ENCODE measurements at regions not wholly inside any gene's neighbourhood (a gene's known extent, or its start where the extent isn't known, plus 50 kb on each side); places are given as distances from the start of the nearest gene placed in this dataset.

DNA sequence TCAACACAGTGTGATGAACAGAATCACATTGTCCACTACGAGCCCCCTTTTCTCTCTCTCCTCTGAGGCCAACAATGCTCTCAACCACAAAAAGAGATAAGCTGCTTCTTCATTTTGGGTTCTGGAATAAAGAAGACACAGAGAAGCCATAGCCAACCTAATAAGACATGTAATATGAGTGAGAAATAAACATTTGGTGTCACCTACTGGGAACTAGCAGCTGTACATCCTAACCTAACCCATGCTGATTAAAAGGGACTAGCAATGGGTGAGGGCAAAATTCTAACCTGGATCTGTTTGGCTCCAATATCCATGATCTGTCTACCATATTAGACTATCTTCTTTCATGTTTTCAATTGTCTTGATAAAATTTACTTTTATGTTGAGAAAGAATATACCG, 369.1 kb upstream of the MARCKS start:
- peaks cover 3% of the 10 kb centered on the region for H3K27me3 ChIP-seq
- peak in 1 of 2 donors; percentile 42 for DNase-seq (ENCODE audit: low read depth in 1 of 2, low spot score in 1 of 2)
- H3K36me3 ChIP-seq: no peaks in the 10 kb centered on the region
- TF ChIP-seq, protein P1, sequence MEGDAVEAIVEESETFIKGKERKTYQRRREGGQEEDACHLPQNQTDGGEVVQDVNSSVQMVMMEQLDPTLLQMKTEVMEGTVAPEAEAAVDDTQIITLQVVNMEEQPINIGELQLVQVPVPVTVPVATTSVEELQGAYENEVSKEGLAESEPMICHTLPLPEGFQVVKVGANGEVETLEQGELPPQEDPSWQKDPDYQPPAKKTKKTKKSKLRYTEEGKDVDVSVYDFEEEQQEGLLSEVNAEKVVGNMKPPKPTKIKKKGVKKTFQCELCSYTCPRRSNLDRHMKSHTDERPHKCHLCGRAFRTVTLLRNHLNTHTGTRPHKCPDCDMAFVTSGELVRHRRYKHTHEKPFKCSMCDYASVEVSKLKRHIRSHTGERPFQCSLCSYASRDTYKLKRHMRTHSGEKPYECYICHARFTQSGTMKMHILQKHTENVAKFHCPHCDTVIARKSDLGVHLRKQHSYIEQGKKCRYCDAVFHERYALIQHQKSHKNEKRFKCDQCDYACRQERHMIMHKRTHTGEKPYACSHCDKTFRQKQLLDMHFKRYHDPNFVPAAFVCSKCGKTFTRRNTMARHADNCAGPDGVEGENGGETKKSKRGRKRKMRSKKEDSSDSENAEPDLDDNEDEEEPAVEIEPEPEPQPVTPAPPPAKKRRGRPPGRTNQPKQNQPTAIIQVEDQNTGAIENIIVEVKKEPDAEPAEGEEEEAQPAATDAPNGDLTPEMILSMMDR (IDR thresholded peaks at IDR 0.05; ENCODE audit: low read depth, low read length): no peak
- no peaks in the 10 kb centered on the region for H3K4me1 ChIP-seq (ENCODE audit: low read depth)
- no peak overlapping the region for H3K4me3 ChIP-seq
- no peaks in the 10 kb centered on the region for H3K9me3 ChIP-seq (ENCODE audit: low read depth)
- no peak overlapping the region for H3K27ac ChIP-seq

DNA sequence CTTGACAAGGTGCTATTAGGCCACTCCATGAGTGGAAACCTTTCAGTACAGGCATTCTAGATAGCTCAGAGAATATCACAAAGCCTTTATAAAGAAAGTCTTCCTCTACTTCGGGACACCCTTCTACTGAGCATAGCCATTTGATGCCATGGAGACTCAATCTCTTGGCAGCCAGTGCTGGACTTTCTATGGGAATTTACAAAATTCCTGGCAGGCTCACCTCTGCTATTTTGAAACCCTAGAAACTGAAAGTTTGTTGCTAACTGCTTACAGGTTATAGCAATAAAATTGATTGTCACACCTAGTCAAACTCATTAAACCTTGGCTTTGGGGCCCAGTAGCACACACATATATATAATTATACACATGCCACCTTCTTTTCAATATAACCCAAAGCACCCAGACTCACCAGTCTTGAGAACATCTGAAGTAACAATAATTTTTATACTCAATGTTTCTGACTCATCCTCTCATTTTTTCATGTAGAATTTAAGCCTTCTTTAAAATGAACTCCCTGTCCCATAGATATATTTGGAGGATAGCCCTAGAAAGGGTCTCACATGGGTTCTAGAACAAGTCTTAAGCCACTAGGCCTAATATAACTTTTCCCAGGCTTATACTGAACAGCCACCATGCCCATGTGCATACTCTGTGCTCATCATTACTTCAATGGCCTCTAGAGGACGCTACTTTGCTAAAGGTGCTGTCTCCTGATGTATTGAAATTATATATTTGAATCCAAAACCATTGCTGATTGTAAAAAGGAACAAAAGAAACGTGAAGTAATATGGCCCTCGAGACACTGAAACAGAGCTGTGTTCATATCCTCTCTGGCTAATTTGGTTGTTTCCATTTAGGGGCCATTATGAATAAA, 368.1 kb upstream of the MARCKS start:
- no peak for DNase-seq (ENCODE audit: low read depth in 1 of 2, low spot score in 1 of 2)
- no peaks in the 10 kb centered on the region for H3K4me1 ChIP-seq (ENCODE audit: low read depth)
- no peak overlapping the region for H3K27ac ChIP-seq
- no peaks in the 10 kb centered on the region for H3K9me3 ChIP-seq (ENCODE audit: low read depth)
- H3K4me3 ChIP-seq: no peak overlapping the region
- TF ChIP-seq, protein P1 (IDR thresholded peaks at IDR 0.05; ENCODE audit: low read depth, low read length): peak; percentile 21
- H3K36me3 ChIP-seq: no peaks in the 10 kb centered on the region
- peaks cover 7% of the 10 kb centered on the region for H3K27me3 ChIP-seq

DNA sequence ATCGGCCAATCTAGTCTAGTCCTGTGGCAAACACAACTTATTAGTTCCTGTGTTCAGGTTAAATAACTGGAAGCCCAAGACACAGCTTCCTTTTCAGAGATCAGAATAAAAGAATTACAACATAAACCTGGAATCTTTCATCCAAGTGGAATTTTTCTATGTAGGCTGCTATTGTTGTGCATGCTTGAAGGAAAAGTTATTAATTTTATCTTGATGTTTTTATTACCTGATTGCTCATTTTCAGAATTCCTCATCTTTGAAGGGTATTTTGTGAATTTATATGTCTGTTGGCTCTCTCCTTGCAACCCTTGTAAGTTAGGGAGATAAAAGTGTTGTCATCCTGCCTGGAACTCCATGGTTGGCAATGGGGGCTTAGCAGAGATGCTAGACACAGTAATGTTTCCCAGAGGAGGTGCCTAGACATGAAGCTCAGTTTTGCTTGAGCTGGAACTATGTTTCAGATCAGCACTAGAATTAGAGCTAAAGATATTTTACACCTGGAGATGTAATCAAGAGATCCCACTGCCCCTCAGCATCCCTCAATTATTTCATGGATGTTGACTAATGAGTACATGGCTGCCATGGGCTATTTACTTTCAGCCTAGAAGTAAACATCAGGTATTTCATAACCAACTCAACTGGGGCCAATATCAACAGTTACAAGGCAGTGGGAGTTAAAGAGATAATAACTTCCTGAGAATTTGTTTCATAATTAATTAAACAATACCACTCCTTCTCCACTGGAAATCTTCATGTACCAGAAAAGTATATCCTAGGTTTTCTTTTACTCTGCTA, 367.0 kb upstream of the MARCKS start:
- H3K4me3 ChIP-seq: no peak overlapping the region
- TF ChIP-seq, protein P1 (IDR thresholded peaks at IDR 0.05; ENCODE audit: low read depth, low read length): no peak

DNA sequence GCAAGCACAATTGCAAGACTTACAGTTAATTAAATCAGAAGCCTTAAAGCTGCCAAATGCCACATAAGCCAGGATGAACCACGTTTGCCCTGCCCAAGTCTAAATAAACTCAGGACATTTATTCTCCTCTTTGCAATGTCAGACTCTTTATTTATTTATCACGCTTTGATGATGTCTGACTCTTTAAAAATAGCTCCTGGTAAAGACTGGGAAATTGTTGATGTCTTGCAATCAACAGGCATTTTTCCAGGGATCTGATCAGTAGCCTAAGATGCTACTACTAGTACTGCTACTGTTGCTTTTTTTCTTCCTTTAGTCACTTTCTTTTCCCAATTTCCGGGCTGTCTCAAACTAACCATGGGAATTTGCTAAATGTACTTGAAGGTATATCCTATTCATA, 365.8 kb upstream of the MARCKS start:
- TF ChIP-seq, protein P1 (IDR thresholded peaks at IDR 0.05; ENCODE audit: low read depth, low read length): no peak
- no peaks in the 10 kb centered on the region for H3K9me3 ChIP-seq (ENCODE audit: low read depth)
- H3K4me1 ChIP-seq (ENCODE audit: low read depth): no peaks in the 10 kb centered on the region
- no peak for DNase-seq (ENCODE audit: low read depth in 1 of 2, low spot score in 1 of 2)
- H3K27ac ChIP-seq: no peak overlapping the region
- H3K4me3 ChIP-seq: no peak overlapping the region
- H3K36me3 ChIP-seq: no peaks in the 10 kb centered on the region
- H3K27me3 ChIP-seq: peaks cover 28% of the 10 kb centered on the region

More for the DNA sequence above, 367.0 kb upstream of the MARCKS start:
- Histone ChIP-seq H3K36me3 (no peaks in the 10 kb centered on the region), H3K4me1 (ENCODE audit: low read depth) (no peaks in the 10 kb centered on the region), H3K9me3 (ENCODE audit: low read depth) (no peaks in the 10 kb centered on the region), H3K27me3 (peaks cover 17% of the 10 kb centered on the region), H3K27ac (no peak overlapping the region)
- DNase-seq (ENCODE audit: low read depth in 1 of 2, low spot score in 1 of 2): no peak

DNA sequence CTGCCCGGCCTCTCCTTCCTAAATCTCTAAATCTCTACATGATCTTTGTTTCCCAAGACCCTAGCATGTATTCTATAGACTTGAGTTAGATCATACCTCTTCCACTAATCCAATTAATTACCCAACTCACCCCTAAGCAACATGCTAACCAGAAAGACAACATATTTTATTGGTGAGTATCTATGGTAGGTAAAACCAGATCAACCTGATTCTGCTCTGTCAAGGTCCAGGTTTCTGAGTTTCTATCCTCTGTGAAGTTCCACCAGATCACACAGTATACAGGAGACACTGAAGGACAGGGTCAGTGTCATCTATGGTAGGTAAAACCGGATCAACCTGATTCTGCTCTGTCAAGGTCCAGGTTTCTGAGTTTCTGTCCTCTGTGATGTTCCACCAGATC, 363.2 kb upstream of the MARCKS start:
- Histone ChIP-seq H3K36me3 (no peaks in the 10 kb centered on the region), H3K4me1 (ENCODE audit: low read depth) (no peaks in the 10 kb centered on the region), H3K4me3 (no peak overlapping the region), H3K27me3 (peaks cover 39% of the 10 kb centered on the region), H3K9me3 (ENCODE audit: low read depth) (no peaks in the 10 kb centered on the region), H3K27ac (no peak overlapping the region)
- no peak for DNase-seq (ENCODE audit: low read depth in 1 of 2, low spot score in 1 of 2)
- TF ChIP-seq, protein P1 (IDR thresholded peaks at IDR 0.05; ENCODE audit: low read depth, low read length): no peak
